ENCODE measurements at regions not wholly inside any gene's neighbourhood (a gene's known extent, or its start where the extent isn't known, plus 50 kb on each side); places are given as distances from the start of the nearest gene placed in this dataset.
"Not testable (repeated sequence)": the region's sequence is repeated elsewhere in the genome, so short reads cannot be mapped to it uniquely, and the experiment has no call there.

DNA sequence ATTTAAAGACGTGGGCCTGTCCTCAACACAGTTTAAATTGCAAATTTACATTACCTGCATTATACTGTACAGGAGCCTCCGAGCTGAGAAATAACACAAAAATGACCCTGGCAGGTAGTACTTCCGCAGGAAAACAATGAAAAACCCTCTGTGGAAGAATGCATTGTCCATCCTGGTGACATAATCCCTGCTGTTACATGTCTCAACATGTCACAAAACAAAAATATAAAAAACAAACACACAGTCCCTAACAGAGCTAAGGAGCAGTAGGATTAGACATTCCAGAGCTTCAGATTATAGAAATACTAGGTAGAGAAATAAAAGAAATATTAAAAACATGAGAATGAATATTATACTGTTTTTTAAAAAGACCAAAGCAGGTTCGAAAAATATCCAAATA is 359.2 kb downstream of the SRGAP2C start:
- BruUV-seq (replicated peaks); H3K9me3 ChIP-seq (ENCODE audit: control insufficient read depth, insufficient read depth, low read length); in situ Hi-C loops (cut with MboI; ENCODE audit: low sequenced_read_pairs); H3K56ac ChIP-seq (ENCODE audit: extremely low read depth, insufficient read depth, low read length); H4K5ac ChIP-seq (ENCODE audit: low read depth, low read length); CTCF ChIA-PET; H4K91ac ChIP-seq (ENCODE audit: insufficient read depth, low read depth, low read length); H3K14ac ChIP-seq (replicated peaks; ENCODE audit: low read depth, low read length); H3K4me2 ChIP-seq (ENCODE audit: low read depth, low read length); H3K23ac ChIP-seq (ENCODE audit: low read depth, low read length); H3K9me1 ChIP-seq (ENCODE audit: insufficient read depth, low read length); H2AK9ac ChIP-seq (replicated peaks; ENCODE audit: low read depth, low read length, poor library complexity); H3K4me1 ChIP-seq (ENCODE audit: control insufficient read depth, insufficient read depth, low read length); H2BK20ac ChIP-seq (ENCODE audit: low read depth, low read length); H2BK15ac ChIP-seq (ENCODE audit: low read depth, low read length); dilution Hi-C loops (cut with HindIII; ENCODE audit: low sequenced_read_pairs, unreplicated experiment); H3K79me1 ChIP-seq (ENCODE audit: low read depth in 1 of 2, low read length in 2 of 2); H3K36me3 ChIP-seq (ENCODE audit: control insufficient read depth, insufficient read depth, low read length); ATAC-seq (ENCODE audit: low read depth); intact Hi-C loops (cut with micrococcal nuclease); H3K27me3 ChIP-seq (ENCODE audit: control insufficient read depth, insufficient read depth, low read length); H3K4me3 ChIP-seq (ENCODE audit: insufficient read depth, low read depth, low read length); H4K20me1 ChIP-seq (ENCODE audit: insufficient read depth, low read length); H3K27ac ChIP-seq (ENCODE audit: insufficient read depth, low read length); H2BK120ac ChIP-seq (ENCODE audit: low read depth, low read length); H2BK5ac ChIP-seq (ENCODE audit: low read depth, low read length, poor library complexity, severe bottlenecking); H3K18ac ChIP-seq (ENCODE audit: low read depth, low read length); H3K9ac ChIP-seq (ENCODE audit: low read depth, low read length); DNase-seq; H3K4ac ChIP-seq (ENCODE audit: low read depth, low read length); H2AK5ac ChIP-seq (ENCODE audit: low read depth, low read length); H2AFZ ChIP-seq (replicated peaks; ENCODE audit: low read length, poor library complexity); H4K8ac ChIP-seq (ENCODE audit: low read depth in 2 of 2, low read length in 2 of 2); POLR2A ChIA-PET (ENCODE audit: unreplicated experiment): not testable (repeated sequence)
- WGBS, 2 experiments (ENCODE audit: extremely low coverage in 2 of 2, insufficient read length in 1 of 2), result no CpG with 5 or more reads among the region's 4 CpGs
